ENCODE measurements at regions not wholly inside any gene's neighbourhood (a gene's known extent, or its start where the extent isn't known, plus 50 kb on each side); places are given as distances from the start of the nearest gene placed in this dataset.
"Not testable (repeated sequence)": the region's sequence is repeated elsewhere in the genome, so short reads cannot be mapped to it uniquely, and the experiment has no call there.

- DNase-seq: no peak
Observed at GRCh38 chr10:118805146-118805545, 50.4 kb upstream of the CACUL1 start.

GRCh38 chr10:118807512-118808305 lies 52.9 kb upstream of the CACUL1 start:
- DNase-seq: no peak

GRCh38 chr10:118808601-118809356 lies 54.0 kb upstream of the CACUL1 start:
- DNase-seq: no peak

GRCh38 chr10:118809357-118810220 lies 54.8 kb upstream of the CACUL1 start:
- no peak for DNase-seq

- DNase-seq: no peak
Observed at GRCh38 chr10:118810796-118811505, 56.2 kb upstream of the CACUL1 start.

- no peak for DNase-seq
Observed at GRCh38 chr10:118811675-118812392, 57.1 kb upstream of the CACUL1 start.

- DNase-seq: no peak
Observed at GRCh38 chr10:118812393-118812740, 57.6 kb upstream of the CACUL1 start.

GRCh38 chr10:118813001-118813400 lies 58.2 kb upstream of the CACUL1 start:
- not testable (repeated sequence) for DNase-seq

GRCh38 chr10:118816471-118817168 lies 61.9 kb upstream of the CACUL1 start:
- DNase-seq: no peak

GRCh38 chr10:118817328-118818068 lies 62.7 kb upstream of the CACUL1 start:
- no peak for DNase-seq

- no peak for DNase-seq
Observed at GRCh38 chr10:118818621-118819221, 64.0 kb upstream of the CACUL1 start.

- DNase-seq: no peak
Observed at GRCh38 chr10:118820326-118821116, 65.8 kb upstream of the CACUL1 start.

GRCh38 chr10:118823256-118823907 lies 68.6 kb upstream of the CACUL1 start:
- no peak for DNase-seq

GRCh38 chr10:118827053-118827452 lies 72.3 kb upstream of the CACUL1 start:
- DNase-seq: no peak

- no peak for DNase-seq
Observed at GRCh38 chr10:118827466-118828155, 72.8 kb upstream of the CACUL1 start.

- DNase-seq: peak; percentile 9
Observed at GRCh38 chr10:118832241-118832651, 77.5 kb upstream of the CACUL1 start.

- DNase-seq: not testable (repeated sequence)
Observed at GRCh38 chr10:118834370-118834769, 79.6 kb upstream of the CACUL1 start.

Measured in occipital lobe (tissue), 1 donor.